SJSA1 (cell line): ENCODE measurements at regions not wholly inside any gene's neighbourhood (a gene's known extent, or its start where the extent isn't known, plus 50 kb on each side); places are given as distances from the start of the nearest gene placed in this dataset.
A peak's percentile ranks its signal among the peaks of the same experiment; 100 is the strongest.

ENCODE experiments used
- DNase-seq, 2 experiments: peaks; one replicate each; pipeline ENCODE4 v3.0.0-alpha.2; 2015 to 2020; ENCODE audit warnings: low spot score in 2 of 2, low read depth in 1 of 2
- H3K27ac ChIP-seq: fragments of 250-450 bp; sonication (Bioruptor Pico); 2 replicates; pipeline ENCODE4 v1.5.1; 2020; ENCODE audit warnings: mild to moderate bottlenecking, moderate library complexity
- H3K27me3 ChIP-seq: fragments of 250-450 bp; sonication (Bioruptor Pico); replicated peaks from 2 replicates; pipeline ENCODE4 v1.5.1; 2020; ENCODE audit warnings: mild to moderate bottlenecking, moderate library complexity
- H3K36me3 ChIP-seq: fragments of 250-450 bp; sonication (Bioruptor Pico); 2 replicates; pipeline ENCODE4 v1.5.1; 2020; ENCODE audit warnings: mild to moderate bottlenecking
- H3K4me1 ChIP-seq: fragments of 250-450 bp; sonication (Bioruptor Pico); replicated peaks from 2 replicates; pipeline ENCODE4 v1.6.1; 2021; ENCODE audit warnings: mild to moderate bottlenecking
- H3K4me3 ChIP-seq: fragments of 250-450 bp; sonication (Bioruptor Pico); 2 replicates; pipeline ENCODE4 v1.5.1; 2020; ENCODE audit warnings: mild to moderate bottlenecking
- H3K9me3 ChIP-seq: fragments of 250-450 bp; sonication (Bioruptor Pico); replicated peaks from 2 replicates; pipeline ENCODE4 v1.5.1; 2020; ENCODE audit warnings: mild to moderate bottlenecking

- H3K9me3 ChIP-seq = no peaks in the 10 kb centered on the region
- no peaks in the 10 kb centered on the region for H3K27me3 ChIP-seq
- H3K36me3 ChIP-seq = no peaks in the 10 kb centered on the region
- DNase-seq = no peak
- no peak overlapping the region for H3K4me3 ChIP-seq
- no peak overlapping the region for H3K27ac ChIP-seq
- no peaks in the 10 kb centered on the region for H3K4me1 ChIP-seq
Measured at GRCh38 chr2:150895968-150896367, 365.7 kb downstream of the RBM43 start.

GRCh38 chr2:150889141-150889540 lies 372.5 kb downstream of the RBM43 start:
- H3K4me1 ChIP-seq = no peaks in the 10 kb centered on the region
- H3K27me3 ChIP-seq = no peaks in the 10 kb centered on the region
- H3K36me3 ChIP-seq = no peaks in the 10 kb centered on the region
- H3K9me3 ChIP-seq = no peaks in the 10 kb centered on the region
- DNase-seq = no peak
- no peak overlapping the region for H3K27ac ChIP-seq
- no peak overlapping the region for H3K4me3 ChIP-seq

GRCh38 chr2:150888337-150888736 lies 373.3 kb downstream of the RBM43 start:
- no peaks in the 10 kb centered on the region for H3K9me3 ChIP-seq
- no peaks in the 10 kb centered on the region for H3K36me3 ChIP-seq
- no peak for DNase-seq
- no peak overlapping the region for H3K4me3 ChIP-seq
- H3K4me1 ChIP-seq = no peaks in the 10 kb centered on the region
- no peak overlapping the region for H3K27ac ChIP-seq
- no peaks in the 10 kb centered on the region for H3K27me3 ChIP-seq

- H3K9me3 ChIP-seq = no peaks in the 10 kb centered on the region
- DNase-seq = no peak
- no peaks in the 10 kb centered on the region for H3K36me3 ChIP-seq
- H3K4me1 ChIP-seq = no peaks in the 10 kb centered on the region
- no peak overlapping the region for H3K27ac ChIP-seq
- H3K4me3 ChIP-seq = no peak overlapping the region
- H3K27me3 ChIP-seq = no peaks in the 10 kb centered on the region
Measured at GRCh38 chr2:150887926-150888325, 373.7 kb downstream of the RBM43 start.

- Histone ChIP-seq H3K27me3 (no peaks in the 10 kb centered on the region), H3K36me3 (no peaks in the 10 kb centered on the region), H3K9me3 (no peaks in the 10 kb centered on the region), H3K4me3 (no peak overlapping the region), H3K4me1 (no peaks in the 10 kb centered on the region), H3K27ac (no peak overlapping the region)
- no peak for DNase-seq
Measured at GRCh38 chr2:150885774-150886386, 375.8 kb downstream of the RBM43 start.

- no peak for DNase-seq
- Histone ChIP-seq H3K36me3 (no peaks in the 10 kb centered on the region), H3K4me1 (no peaks in the 10 kb centered on the region), H3K27me3 (no peaks in the 10 kb centered on the region), H3K9me3 (no peaks in the 10 kb centered on the region), H3K27ac (no peak overlapping the region), H3K4me3 (no peak overlapping the region)
Measured at GRCh38 chr2:150885236-150885635, 376.4 kb downstream of the RBM43 start.

- no peaks in the 10 kb centered on the region for H3K4me1 ChIP-seq
- H3K27me3 ChIP-seq = no peaks in the 10 kb centered on the region
- DNase-seq = no peak
- no peak overlapping the region for H3K27ac ChIP-seq
- no peaks in the 10 kb centered on the region for H3K36me3 ChIP-seq
- H3K9me3 ChIP-seq = no peaks in the 10 kb centered on the region
- H3K4me3 ChIP-seq = no peak overlapping the region
Measured at GRCh38 chr2:150883613-150883895, 378.1 kb downstream of the RBM43 start.

- H3K4me1 ChIP-seq = no peaks in the 10 kb centered on the region
- no peak for DNase-seq
- H3K27me3 ChIP-seq = no peaks in the 10 kb centered on the region
- no peaks in the 10 kb centered on the region for H3K9me3 ChIP-seq
- H3K36me3 ChIP-seq = no peaks in the 10 kb centered on the region
- H3K4me3 ChIP-seq = no peak overlapping the region
- no peak overlapping the region for H3K27ac ChIP-seq
Measured at GRCh38 chr2:150882751-150883612, 378.7 kb downstream of the RBM43 start.

GRCh38 chr2:150880986-150881385 lies 380.7 kb downstream of the RBM43 start:
- Histone ChIP-seq H3K27ac (no peak overlapping the region), H3K4me3 (no peak overlapping the region), H3K36me3 (no peaks in the 10 kb centered on the region), H3K9me3 (no peaks in the 10 kb centered on the region), H3K4me1 (no peaks in the 10 kb centered on the region), H3K27me3 (no peaks in the 10 kb centered on the region)
- DNase-seq = no peak

GRCh38 chr2:150878356-150878755 lies 383.3 kb downstream of the RBM43 start:
- Histone ChIP-seq H3K36me3 (no peaks in the 10 kb centered on the region), H3K4me1 (peaks cover 3% of the 10 kb centered on the region), H3K4me3 (no peak overlapping the region), H3K9me3 (no peaks in the 10 kb centered on the region), H3K27me3 (no peaks in the 10 kb centered on the region), H3K27ac (no peak overlapping the region)
- no peak for DNase-seq

GRCh38 chr2:150876251-150876950 lies 385.3 kb downstream of the RBM43 start:
- no peaks in the 10 kb centered on the region for H3K36me3 ChIP-seq
- H3K9me3 ChIP-seq = no peaks in the 10 kb centered on the region
- H3K27ac ChIP-seq = no peak overlapping the region
- peaks cover 17% of the 10 kb centered on the region for H3K4me1 ChIP-seq
- no peak overlapping the region for H3K4me3 ChIP-seq
- H3K27me3 ChIP-seq = no peaks in the 10 kb centered on the region
- no peak for DNase-seq

GRCh38 chr2:150873396-150873772 lies 385.9 kb upstream of the RND3 start:
- DNase-seq = no peak
- Histone ChIP-seq H3K4me3 (no peak overlapping the region), H3K27ac (no peak overlapping the region), H3K27me3 (no peaks in the 10 kb centered on the region), H3K4me1 (peaks cover 17% of the 10 kb centered on the region), H3K9me3 (no peaks in the 10 kb centered on the region), H3K36me3 (no peaks in the 10 kb centered on the region)

GRCh38 chr2:150872756-150873395 lies 385.4 kb upstream of the RND3 start:
- DNase-seq = peak; percentile 63 to 75
- Histone ChIP-seq H3K27me3 (no peaks in the 10 kb centered on the region), H3K27ac (no peak overlapping the region)

GRCh38 chr2:150866431-150866830 lies 379.0 kb upstream of the RND3 start:
- no peak overlapping the region for H3K27ac ChIP-seq
- H3K4me1 ChIP-seq = no peaks in the 10 kb centered on the region
- no peak for DNase-seq
- H3K9me3 ChIP-seq = 0 out of 2 replicates have a peak, but pooled peaks cover 4% of the 10 kb centered on the region
- H3K4me3 ChIP-seq = no peak overlapping the region
- H3K36me3 ChIP-seq = no peaks in the 10 kb centered on the region
- H3K27me3 ChIP-seq = no peaks in the 10 kb centered on the region

More at GRCh38 chr2:150872756-150873395, 385.4 kb upstream of the RND3 start:
- Histone ChIP-seq H3K9me3 (no peaks in the 10 kb centered on the region), H3K4me3 (no peak overlapping the region), H3K4me1 (peaks cover 17% of the 10 kb centered on the region), H3K36me3 (no peaks in the 10 kb centered on the region)
